K562 (cell line): ENCODE measurements at regions not wholly inside any gene's neighbourhood (a gene's known extent, or its start where the extent isn't known, plus 50 kb on each side); places are given as distances from the start of the nearest gene placed in this dataset.

ENCODE experiments used
- ATAC-seq: fragments of 200-7000 bp; cut with Tn5 transposase; 3 replicates; pipeline ENCODE4 v1.9.1; 2020; ENCODE audit warnings: moderate library complexity
- BruUV-seq: library from RNA; stranded (reverse); fragments of 400-500 nt; replicated peaks from 2 replicates; lab custom pipeline; 2021; lab: Mats Ljungman, UMichigan
- CTCF ChIA-PET: fragments of 300-600 bp; formaldehyde crosslinking; extraction: SDS; loops from one replicate; lab custom pipeline; 2021; ENCODE audit warnings: low intra/inter-chr PET ratio; lab: Yijun Ruan, JAX
- POLR2A ChIA-PET: fragments of 300-600, 350-650 bp; sonication (Branson Sonifier 250); formaldehyde crosslinking; extraction: SDS; loops from one replicate; lab custom pipeline; 2021; ENCODE audit warnings: antibody characterized with exemption, inconsistent platforms; lab: Yijun Ruan, JAX
- DNase-seq, 4 experiments: peaks; one replicate each; pipeline versions ENCODE4 v3.0.0 to v3.0.0-alpha.2; 2011 to 2018; ENCODE audit warnings: low spot score in 3 of 4, mixed read lengths in 3 of 4; ENCODE audit errors: extremely low read depth in 1 of 4
- FAIRE-seq: peaks from 2 replicates; lab custom pipeline; 2011; peaks lifted over from hg19 to GRCh38; lab: Jason Lieb, UNC
- H2AFZ ChIP-seq: 2 replicates; pipeline ENCODE4 v1.6.0; 2011; ENCODE audit warnings: low read depth, low read length, control low read depth, inconsistent platforms
- H3K27ac ChIP-seq: fragments of 200-600 bp; 3 replicates; pipeline ENCODE4 v1.8.0; 2011; ENCODE audit warnings: low read depth, mild to moderate bottlenecking, control low read depth, inconsistent platforms, low read length, moderate library complexity, mixed read lengths; ENCODE audit errors: extremely low read depth
- H3K27me3 ChIP-seq, 2 experiments: fragments of 300-600 bp in 1 of 2; 2 replicates in 1 of 2; 3 replicates in 1 of 2; pipeline versions ENCODE4 v1.6.0 to v1.8.0; 2011; ENCODE audit warnings: inconsistent platforms in 2 of 2, low read length in 2 of 2, mild to moderate bottlenecking in 1 of 2, mixed read lengths in 1 of 2, moderate library complexity in 1 of 2; ENCODE audit not compliant: control insufficient read depth in 2 of 2, insufficient read depth in 2 of 2
- H3K36me3 ChIP-seq: fragments of 300-600 bp; 3 replicates; pipeline ENCODE4 v1.8.0; 2011; ENCODE audit warnings: mild to moderate bottlenecking, low read length, inconsistent platforms; ENCODE audit not compliant: control insufficient read depth, insufficient read depth
- H3K4me1 ChIP-seq, 2 experiments: fragments of 200-600 bp in 1 of 2; replicated peaks in 1 of 2; 2 replicates in 1 of 2; 3 replicates in 1 of 2; pipeline versions ENCODE4 v1.5.1 to v1.8.0; 2011; ENCODE audit warnings: inconsistent platforms in 2 of 2, low read length in 2 of 2, mild to moderate bottlenecking in 1 of 2, mixed read lengths in 1 of 2, moderate library complexity in 1 of 2; ENCODE audit not compliant: control insufficient read depth in 2 of 2, insufficient read depth in 2 of 2
- H3K4me2 ChIP-seq: 2 replicates; pipeline ENCODE4 v1.6.1; 2011; ENCODE audit warnings: low read length, control low read depth, inconsistent platforms, mixed read lengths; ENCODE audit not compliant: insufficient read depth
- H3K4me3 ChIP-seq: fragments of 200-600 bp; sonication (generic), shearing (Covaris generic); 2 replicates; pipeline ENCODE4 v1.5.1; 2016; ENCODE audit warnings: control low read depth, inconsistent platforms
- H3K79me2 ChIP-seq: fragments of 200-600 bp; 3 replicates; pipeline ENCODE4 v1.8.0; 2011; ENCODE audit warnings: low read length, inconsistent platforms; ENCODE audit not compliant: control insufficient read depth, insufficient read depth
- H3K9ac ChIP-seq, 2 experiments: 2 replicates each; pipeline versions ENCODE4 v1.6.0 to v1.6.1; 2011; ENCODE audit warnings: low read depth in 2 of 2, low read length in 2 of 2, control low read depth in 1 of 2, inconsistent platforms in 1 of 2, mild to moderate bottlenecking in 1 of 2, mixed read lengths in 1 of 2; ENCODE audit not compliant: insufficient read depth in 1 of 2
- H3K9me1 ChIP-seq: one replicate; pipeline ENCODE4 v1.6.0; 2011; ENCODE audit warnings: inconsistent platforms, mild to moderate bottlenecking, low read length, moderate library complexity; ENCODE audit not compliant: control insufficient read depth, insufficient read depth
- H3K9me3 ChIP-seq: replicated peaks from 2 replicates; pipeline ENCODE4 v1.5.1; 2011; ENCODE audit warnings: low read depth, low read length, inconsistent platforms; ENCODE audit not compliant: control insufficient read depth, insufficient read depth
- H4K20me1 ChIP-seq: replicated peaks from 2 replicates; pipeline ENCODE4 v1.6.1; 2011; ENCODE audit warnings: low read length, inconsistent platforms, mixed read lengths; ENCODE audit not compliant: control insufficient read depth, insufficient read depth
- ESRRB ChIP-seq: fragments of 250-450 bp; sonication (Bioruptor Pico); IDR thresholded peaks from 2 replicates; pipeline ENCODE4 v1.5.0; 2020; ENCODE audit warnings: mild to moderate bottlenecking, moderate library complexity, borderline replicate concordance
- ETV5 ChIP-seq: sonication (generic); formaldehyde crosslinking; IDR thresholded peaks from 2 replicates; pipeline ENCODE4 v1.4.0; 2020; ENCODE audit warnings: low read depth, mild to moderate bottlenecking, missing genetic modification reagents
- KDM2B ChIP-seq: fragments of 250-450 bp; sonication (Bioruptor Pico); IDR thresholded peaks from 2 replicates; pipeline ENCODE4 v1.8.0; 2021; ENCODE audit warnings: mild to moderate bottlenecking, moderate library complexity
- NFXL1 ChIP-seq: fragments of 450-650 bp; formaldehyde crosslinking; IDR thresholded peaks from 2 replicates; pipeline ENCODE4 v1.4.0; 2021; ENCODE audit warnings: mild to moderate bottlenecking
- PHF21A ChIP-seq: fragments of 450-650 bp; IDR thresholded peaks from 2 replicates; pipeline ENCODE4 v1.6.1; 2017; ENCODE audit warnings: low read depth, borderline replicate concordance
- PKNOX1 ChIP-seq: fragments of 450-650 bp; IDR thresholded peaks from 2 replicates; pipeline ENCODE4 v1.6.1; 2016
- TAF9B ChIP-seq: fragments of 450-650 bp; IDR thresholded peaks from 2 replicates; pipeline ENCODE4 v1.6.1; 2018; ENCODE audit warnings: mild to moderate bottlenecking; ENCODE audit not compliant: partially characterized antibody
- ZC3H4 ChIP-seq: sonication (generic); formaldehyde crosslinking; IDR thresholded peaks from 2 replicates; pipeline ENCODE4 v1.9.0; 2021; ENCODE audit warnings: missing genetic modification reagents, borderline replicate concordance
- WGBS: fragments of 100-300 bp; shearing (Covaris generic); methylation state at CpG from one replicate; pipeline ENCODE4 v1.1.6; 2016; ENCODE audit warnings: low coverage, mixed read lengths; ENCODE audit not compliant: insufficient coverage; ENCODE audit errors: missing lambda C conversion rate; 5-methylcytosine and 5-hydroxymethylcytosine counted together
- in situ Hi-C: fragments of 300-500 bp; cut with MboI; formaldehyde crosslinking; loops from 4 replicates; pipeline ENCODE4 v1.15.0; 2018; ENCODE audit warnings: inconsistent platforms, mixed read lengths
- intact Hi-C: fragments of 100-400 bp; cut with micrococcal nuclease; formaldehyde crosslinking; loops from 2 replicates; pipeline ENCODE4 v1.14.2; 2022
- TF ChIP-seq, protein P1 (sequence below): fragments of 250-450 bp; sonication (Bioruptor Pico); IDR thresholded peaks from 2 replicates; pipeline ENCODE4 v1.4.0; 2020; ENCODE audit warnings: borderline replicate concordance

DNA sequence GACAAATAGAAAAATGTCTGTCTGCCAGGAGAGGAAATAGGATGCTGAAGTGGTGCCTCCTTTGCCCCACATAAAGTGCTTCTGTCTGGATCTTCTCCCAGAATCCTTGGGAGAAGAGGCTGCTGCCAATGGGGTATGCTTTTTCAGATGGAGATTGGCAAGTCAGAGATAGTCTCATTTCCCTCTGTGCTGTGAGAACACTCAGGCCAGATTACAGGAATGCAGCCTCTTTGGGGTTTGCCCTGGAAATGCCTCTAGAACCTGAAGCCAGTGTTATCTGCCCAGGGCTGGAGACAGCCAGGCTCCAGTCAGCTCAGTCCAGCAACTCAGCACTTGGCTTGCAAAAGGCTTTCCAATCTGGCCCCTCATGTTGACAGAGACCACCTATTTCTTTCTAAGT lies 119.1 kb upstream of the PHYHIPL start:
- ChIA-PET POLR2A (no interaction called here), CTCF (no interaction called here)
- no peaks in the 10 kb centered on the region for H3K4me1 ChIP-seq
- no peaks in the 10 kb centered on the region for H3K9me3 ChIP-seq
- no peaks in the 10 kb centered on the region for H3K79me2 ChIP-seq
- H3K4me2 ChIP-seq, result no peak overlapping the region
- BruUV-seq, result no TSS peak
- TF ChIP-seq KDM2B (CRISPR knock-in tag), result no peak
- no peak for TF ChIP-seq ZC3H4 (CRISPR knock-in tag)
- TF ChIP-seq PKNOX1, result no peak
- no peak for TF ChIP-seq TAF9B
- TF ChIP-seq ESRRB, result no peak
- no peak for TF ChIP-seq ETV5 (CRISPR knock-in tag)
- ATAC-seq, result no peak
- H2AFZ ChIP-seq, result no peak overlapping the region
- no peaks in the 10 kb centered on the region for H3K9me1 ChIP-seq
- no peak for FAIRE-seq
- intact Hi-C loops, result no loop called here
- no peak overlapping the region for H3K9ac ChIP-seq
- no peaks in the 10 kb centered on the region for H3K36me3 ChIP-seq
- H3K27ac ChIP-seq, result no peak overlapping the region
- in situ Hi-C loops, result no loop called here
- H3K4me3 ChIP-seq, result no peak overlapping the region
- DNase-seq, result no peak
- H3K27me3 ChIP-seq, result no peaks in the 10 kb centered on the region
- H4K20me1 ChIP-seq, result no peaks in the 10 kb centered on the region

- BruUV-seq, result no TSS peak
- Histone ChIP-seq H3K36me3 (no peaks in the 10 kb centered on the region), H3K79me2 (no peaks in the 10 kb centered on the region), H4K20me1 (no peaks in the 10 kb centered on the region), H3K9ac (no peak overlapping the region), H3K9me3 (no peaks in the 10 kb centered on the region), H2AFZ (no peak overlapping the region)
- FAIRE-seq, result no peak
- whole genome bisulfite sequencing, result 0% methylated on average over 1 of the region's 1 CpG
- TF ChIP-seq, protein P1, sequence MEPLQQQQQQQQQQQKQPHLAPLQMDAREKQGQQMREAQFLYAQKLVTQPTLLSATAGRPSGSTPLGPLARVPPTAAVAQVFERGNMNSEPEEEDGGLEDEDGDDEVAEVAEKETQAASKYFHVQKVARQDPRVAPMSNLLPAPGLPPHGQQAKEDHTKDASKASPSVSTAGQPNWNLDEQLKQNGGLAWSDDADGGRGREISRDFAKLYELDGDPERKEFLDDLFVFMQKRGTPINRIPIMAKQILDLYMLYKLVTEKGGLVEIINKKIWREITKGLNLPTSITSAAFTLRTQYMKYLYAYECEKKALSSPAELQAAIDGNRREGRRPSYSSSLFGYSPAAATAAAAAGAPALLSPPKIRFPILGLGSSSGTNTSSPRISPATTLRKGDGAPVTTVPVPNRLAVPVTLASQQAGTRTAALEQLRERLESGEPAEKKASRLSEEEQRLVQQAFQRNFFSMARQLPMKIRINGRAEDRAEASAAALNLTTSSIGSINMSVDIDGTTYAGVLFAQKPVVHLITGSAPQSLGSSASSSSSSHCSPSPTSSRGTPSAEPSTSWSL (CRISPR knock-in tag), result no peak
- no peak for TF ChIP-seq NFXL1 (CRISPR knock-in tag)
- no peak for TF ChIP-seq PHF21A
- TF ChIP-seq, all 486 proteins: peak for 0
- Histone ChIP-seq H3K9me1 (no peaks in the 10 kb centered on the region), H3K27me3 (no peaks in the 10 kb centered on the region), H3K4me2 (no peak overlapping the region), H3K4me1 (no peaks in the 10 kb centered on the region), H3K4me3 (no peak overlapping the region), H3K27ac (no peak overlapping the region)
- intact Hi-C loops, result no loop called here
- DNase-seq (no peak), ATAC-seq (no peak)
- POLR2A ChIA-PET, result no interaction called here
- in situ Hi-C loops, result no loop called here
- CTCF ChIA-PET, result no interaction called here
Observed at GRCh38 chr10:59060852-59061251, 115.6 kb upstream of the PHYHIPL start.
